ENCODE measurements at regions not wholly inside any gene's neighbourhood (a gene's known extent, or its start where the extent isn't known, plus 50 kb on each side); places are given as distances from the start of the nearest gene placed in this dataset.

DNA sequence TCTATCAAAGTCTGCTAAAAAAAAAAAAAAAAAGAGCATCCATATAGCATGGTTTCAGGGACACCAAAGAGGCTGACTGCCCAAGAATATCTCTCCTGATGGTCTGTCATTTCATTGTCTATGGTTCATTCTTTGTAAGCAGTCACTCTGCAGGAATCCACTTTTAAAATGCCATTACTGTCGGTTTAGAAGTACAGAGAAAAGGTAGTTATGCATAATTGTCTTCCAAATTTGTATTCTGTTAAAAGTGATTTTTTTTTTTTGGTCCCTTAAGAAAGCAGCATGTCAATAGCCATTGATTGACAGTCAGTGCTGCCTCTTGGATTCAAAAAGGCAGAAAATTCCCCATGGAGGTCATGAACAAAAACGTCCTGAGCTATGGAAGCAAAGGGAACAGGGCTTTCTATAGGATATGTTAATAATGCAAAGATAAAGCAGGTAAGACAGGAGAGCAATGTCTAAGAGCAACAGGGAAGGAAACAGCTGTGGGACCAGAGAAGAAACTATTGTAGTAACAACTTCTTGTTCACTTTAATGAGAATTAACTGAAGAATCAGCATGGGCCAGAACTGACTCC lies 245.8 kb downstream of the TMX3 start:
- DNase-seq (ENCODE audit: low read depth in 4 of 4, low spot score in 1 of 4), result no peak

DNA sequence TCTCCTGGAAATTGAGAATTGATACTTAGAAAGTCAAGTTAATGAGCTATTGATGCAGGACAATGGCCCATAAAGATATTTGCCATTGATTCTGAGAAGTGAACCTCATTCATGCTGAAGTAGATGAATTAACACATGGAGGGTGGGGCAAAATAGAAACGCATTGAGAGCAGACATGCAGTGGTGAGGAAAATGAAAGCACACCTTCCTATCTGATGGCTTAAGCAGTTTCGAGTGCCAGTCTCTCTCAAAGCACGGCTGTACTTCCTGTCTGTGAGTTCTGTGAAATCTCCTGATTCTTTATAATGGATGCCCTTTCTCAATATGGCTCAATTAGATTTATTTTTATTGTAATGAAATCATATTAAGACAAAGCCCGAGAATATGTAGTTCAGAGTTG lies 247.0 kb downstream of the TMX3 start:
- DNase-seq (ENCODE audit: low read depth in 4 of 4, low spot score in 1 of 4), result no peak

- no peak for DNase-seq (ENCODE audit: low read depth in 4 of 4, low spot score in 1 of 4)
Measured at GRCh38 chr18:68467329-68467728, 247.6 kb downstream of the TMX3 start.

DNA sequence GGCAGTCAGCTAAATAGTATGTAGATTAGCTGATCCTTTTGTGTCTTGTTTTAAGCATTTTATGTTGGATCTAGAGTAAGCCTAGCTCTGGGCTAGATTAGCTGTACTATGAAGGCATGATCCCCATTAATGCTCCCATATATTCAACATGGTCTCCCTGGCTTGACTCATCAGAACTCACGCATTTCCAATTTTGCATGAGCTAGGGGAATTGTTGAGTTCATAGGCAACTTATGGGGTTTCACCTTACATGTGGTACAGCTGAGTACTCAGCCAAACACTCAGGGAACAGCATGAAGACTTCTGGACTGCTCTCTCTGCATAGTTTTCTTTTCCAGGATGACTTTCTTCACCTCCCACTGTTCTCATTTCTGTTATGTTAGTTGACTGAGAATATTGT lies 248.2 kb downstream of the TMX3 start:
- no peak for DNase-seq (ENCODE audit: low read depth in 4 of 4, low spot score in 1 of 4)

- no peak for DNase-seq (ENCODE audit: low read depth in 4 of 4, low spot score in 1 of 4)
Measured at GRCh38 chr18:68462766-68463165, 252.1 kb downstream of the TMX3 start.

DNA sequence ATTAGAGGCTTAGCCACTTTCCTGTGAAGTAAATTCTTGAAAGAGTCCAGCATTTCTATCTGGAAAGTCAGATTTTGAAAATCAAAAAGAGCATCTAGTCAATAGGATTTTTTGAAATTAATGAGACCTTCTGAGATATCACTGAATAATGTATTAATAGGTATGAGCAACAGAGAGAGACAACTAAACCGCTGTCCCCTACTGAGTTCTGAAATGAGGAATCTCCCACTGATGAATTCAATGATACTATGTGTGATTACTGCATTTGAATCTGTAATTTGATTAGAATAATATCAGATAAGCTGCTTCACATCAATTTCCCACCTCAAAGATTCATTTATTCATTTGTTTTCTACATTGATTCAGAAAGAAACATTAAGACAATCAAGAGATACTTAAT lies 252.8 kb downstream of the TMX3 start:
- no peak for DNase-seq (ENCODE audit: low read depth in 4 of 4, low spot score in 1 of 4)

DNA sequence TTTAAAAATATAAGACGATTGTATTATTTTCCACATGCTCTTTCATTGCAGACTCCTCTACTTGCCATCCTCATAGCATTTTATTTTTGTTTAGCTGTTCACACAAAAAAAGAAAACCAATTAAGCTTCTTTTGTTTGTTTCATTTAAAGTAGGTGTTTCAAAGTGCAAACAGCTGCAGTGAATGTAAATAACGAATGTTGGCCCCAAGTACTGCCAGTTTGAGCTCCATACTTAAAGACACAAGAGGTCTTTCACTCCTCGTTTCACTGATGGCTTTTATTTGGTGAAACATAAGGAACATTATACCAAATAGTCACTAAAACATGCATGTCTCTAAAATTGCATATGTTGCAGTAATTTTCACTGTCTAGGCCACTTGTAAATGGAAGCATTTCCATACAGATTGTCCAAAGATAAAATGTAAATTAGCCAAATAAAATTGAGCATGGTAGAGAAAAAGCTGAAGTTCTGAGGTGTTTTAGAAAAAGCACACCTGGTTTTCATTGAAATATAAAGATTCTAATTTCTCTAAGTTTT lies 253.4 kb downstream of the TMX3 start:
- DNase-seq (ENCODE audit: low read depth in 4 of 4, low spot score in 1 of 4), result no peak

- DNase-seq (ENCODE audit: low read depth in 4 of 4, low spot score in 1 of 4), result no peak
Measured at GRCh38 chr18:68459968-68460367, 254.9 kb downstream of the TMX3 start.

DNA sequence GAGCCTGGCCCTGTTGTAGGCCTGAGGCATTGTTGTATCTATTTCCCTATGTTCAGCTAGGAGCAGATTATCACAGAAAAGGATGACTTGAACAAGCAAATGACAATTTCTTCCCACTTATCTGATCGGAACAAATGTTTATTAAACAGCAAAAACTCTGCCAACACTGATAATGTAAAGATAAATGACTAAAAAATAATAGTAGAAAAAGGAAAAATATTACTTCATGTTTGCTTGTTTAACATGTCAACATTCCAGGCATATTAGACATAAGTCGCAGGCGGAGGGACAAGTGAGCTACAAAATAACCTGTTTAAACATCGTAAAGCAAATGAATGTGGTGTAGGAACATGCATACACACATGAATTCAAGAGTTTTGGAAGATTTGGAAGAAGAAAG lies 257.9 kb downstream of the TMX3 start:
- DNase-seq (ENCODE audit: low read depth in 4 of 4, low spot score in 1 of 4), result no peak

DNA sequence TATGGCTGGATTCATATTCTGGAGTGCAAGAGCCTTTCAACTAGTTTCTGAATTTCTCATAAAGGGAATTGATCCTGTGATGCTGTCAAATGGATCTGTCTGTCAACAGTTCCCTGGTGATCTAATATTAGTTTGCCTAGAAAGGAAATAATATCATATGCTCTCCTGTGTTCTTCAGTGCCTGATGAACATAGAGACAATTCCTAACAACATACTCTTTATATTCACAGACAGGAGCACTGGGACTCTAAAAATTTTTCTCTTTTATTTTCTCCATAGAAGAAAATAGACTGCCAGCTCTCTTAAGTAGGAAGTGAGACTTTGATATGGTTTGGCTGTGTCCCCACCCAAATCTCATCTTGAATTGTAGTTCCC lies 259.7 kb downstream of the TMX3 start:
- no peak for DNase-seq (ENCODE audit: low read depth in 4 of 4, low spot score in 1 of 4)

DNA sequence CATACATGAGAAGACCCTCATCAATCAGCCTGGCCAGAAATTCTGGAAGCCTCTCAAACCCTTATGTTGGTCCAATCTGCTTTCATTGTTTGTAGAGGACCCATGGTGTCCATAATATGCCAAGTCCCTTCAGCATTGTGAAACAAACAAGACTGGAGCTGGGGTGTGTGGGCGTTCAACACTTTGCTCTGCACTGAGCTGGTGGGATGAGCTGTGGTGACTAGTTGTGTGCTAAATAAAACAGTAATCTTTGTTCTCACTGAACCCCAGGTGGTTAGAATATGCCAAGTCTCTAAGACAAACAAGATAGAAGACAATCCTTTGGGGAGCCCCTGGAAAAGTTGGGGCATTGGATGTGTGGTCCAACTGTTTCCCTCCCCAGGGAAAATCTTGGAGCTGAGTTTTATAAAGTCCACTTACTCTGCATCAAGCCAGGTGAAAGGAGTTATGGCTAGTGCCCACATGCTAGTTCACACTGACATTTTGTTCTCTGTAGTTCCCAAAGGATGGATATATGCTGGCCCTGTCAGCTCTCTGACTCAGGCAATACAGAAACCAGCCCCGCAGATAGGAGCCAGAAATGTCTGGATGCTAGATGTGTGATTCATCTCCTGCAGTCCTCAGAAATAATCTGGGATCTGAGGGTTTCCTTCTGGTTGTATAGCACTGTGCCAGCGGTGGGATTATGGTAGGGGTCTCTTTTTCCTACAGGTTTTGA lies 260.2 kb downstream of the TMX3 start:
- no peak for DNase-seq (ENCODE audit: low read depth in 4 of 4, low spot score in 1 of 4)

DNA sequence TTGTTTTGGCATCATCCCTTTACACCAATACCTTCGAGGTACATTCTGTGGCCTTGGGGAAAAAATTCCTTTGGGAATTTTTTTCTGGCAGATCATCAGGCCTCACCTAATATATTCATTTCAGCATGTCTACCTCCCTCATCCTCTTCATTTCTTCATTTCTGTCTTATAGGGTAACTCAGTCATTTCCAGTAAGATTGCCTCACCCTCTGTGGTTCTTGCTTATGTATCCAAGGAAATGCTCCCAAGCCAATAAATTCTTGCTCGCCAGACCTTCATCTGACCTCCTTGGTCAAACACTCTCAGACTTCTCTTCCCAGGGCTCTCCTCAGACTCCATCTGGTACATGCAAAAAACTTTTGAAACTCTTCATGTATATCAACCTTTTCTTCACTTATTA lies 265.6 kb downstream of the TMX3 start:
- no peak for DNase-seq (ENCODE audit: low read depth in 4 of 4, low spot score in 1 of 4)

- no peak for DNase-seq (ENCODE audit: low read depth in 4 of 4, low spot score in 1 of 4)
Measured at GRCh38 chr18:68448736-68449135, 266.2 kb downstream of the TMX3 start.

DNA sequence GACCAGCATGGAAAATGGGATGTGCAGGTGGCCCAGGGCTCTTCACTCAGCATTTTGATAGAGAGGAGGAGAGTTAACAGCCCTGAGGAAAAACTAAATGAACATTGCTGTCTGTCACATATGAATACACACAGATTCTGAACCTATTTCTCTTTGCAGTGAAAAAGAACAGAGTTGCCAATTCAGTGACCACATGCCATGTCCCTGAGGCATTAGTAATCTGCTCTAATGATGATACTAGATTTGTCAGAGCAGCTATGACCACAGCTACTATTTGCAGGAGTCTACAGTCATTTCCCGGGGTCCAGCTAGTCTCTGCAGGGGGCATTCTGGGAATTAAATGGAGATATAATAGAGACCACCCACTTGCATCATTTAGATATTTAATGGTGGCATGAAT lies 267.6 kb downstream of the TMX3 start:
- DNase-seq (ENCODE audit: low read depth in 4 of 4, low spot score in 1 of 4), result no peak

GRCh38 chr18:68445668-68446426 lies 269.1 kb downstream of the TMX3 start:
- DNase-seq (ENCODE audit: low read depth in 4 of 4, low spot score in 1 of 4), result no peak

GRCh38 chr18:68445136-68445535 lies 269.8 kb downstream of the TMX3 start:
- no peak for DNase-seq (ENCODE audit: low read depth in 4 of 4, low spot score in 1 of 4)

- DNase-seq (ENCODE audit: low read depth in 4 of 4, low spot score in 1 of 4), result no peak
Measured at GRCh38 chr18:68441241-68441640, 273.7 kb downstream of the TMX3 start.

DNA sequence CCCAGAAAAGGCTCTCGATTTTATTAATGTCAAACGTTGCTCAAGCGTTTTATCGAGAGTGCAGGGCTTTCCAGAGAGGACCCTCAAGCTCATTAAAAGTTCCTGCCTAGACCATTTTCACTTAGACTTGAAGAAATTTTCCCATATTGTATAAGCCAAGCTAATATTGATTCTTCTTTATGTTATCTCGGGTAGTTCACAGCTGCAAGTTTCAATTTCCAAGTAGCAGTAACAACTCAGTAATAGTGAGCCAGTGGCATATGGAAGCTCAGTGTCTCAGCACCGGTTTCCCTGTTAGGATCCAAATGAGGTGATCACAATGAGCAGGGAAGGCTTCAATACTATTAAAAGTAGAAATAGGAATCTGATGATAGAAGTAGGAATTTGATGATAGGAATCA lies 274.5 kb downstream of the TMX3 start:
- DNase-seq (ENCODE audit: low read depth in 4 of 4, low spot score in 1 of 4), result no peak

- DNase-seq (ENCODE audit: low read depth in 4 of 4, low spot score in 1 of 4), result no peak
Measured at GRCh38 chr18:68439642-68440041, 275.3 kb downstream of the TMX3 start.

DNA sequence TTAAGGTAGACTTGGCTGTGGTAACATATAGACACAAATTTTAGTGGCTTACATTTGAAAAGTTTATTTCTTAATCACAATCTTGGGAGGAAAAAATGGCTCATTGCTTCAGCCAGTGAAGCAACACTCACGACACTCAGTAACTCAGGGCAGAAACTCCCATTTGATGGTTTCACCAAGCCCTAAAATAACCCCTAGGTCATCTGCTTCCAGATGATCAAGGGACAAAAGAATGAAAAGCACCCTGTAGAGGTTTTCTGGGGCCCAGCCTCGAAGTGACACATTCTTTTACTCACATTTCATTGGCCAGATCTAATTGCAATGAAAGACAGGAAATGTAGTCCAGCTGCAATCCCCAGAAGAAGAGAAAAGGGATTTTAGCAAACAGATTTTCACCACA lies 275.9 kb downstream of the TMX3 start:
- no peak for DNase-seq (ENCODE audit: low read depth in 4 of 4, low spot score in 1 of 4)

DNA sequence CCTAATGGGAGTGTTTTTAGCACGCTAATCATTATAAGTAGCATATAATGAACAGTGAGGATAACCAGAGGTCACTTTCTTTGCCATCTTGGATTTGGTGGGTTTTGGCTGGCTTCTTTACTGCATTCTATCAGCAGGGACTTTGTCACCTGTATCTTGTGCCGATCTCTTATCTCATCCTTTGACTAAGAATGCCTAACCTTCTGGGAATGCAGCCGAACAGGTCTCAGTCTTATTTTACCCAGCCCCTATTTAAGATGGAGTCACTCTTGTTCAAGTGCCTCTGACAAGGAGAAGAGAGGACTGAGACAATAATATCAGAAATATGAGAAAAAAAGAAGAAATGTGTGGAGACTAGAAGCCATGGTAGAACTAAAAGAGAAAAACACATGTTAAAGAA lies 276.4 kb downstream of the TMX3 start:
- DNase-seq (ENCODE audit: low read depth in 4 of 4, low spot score in 1 of 4), result no peak

GRCh38 chr18:68436485-68436884 lies 278.4 kb downstream of the TMX3 start:
- no peak for DNase-seq (ENCODE audit: low read depth in 4 of 4, low spot score in 1 of 4)
